ENCODE measurements at regions not wholly inside any gene's neighbourhood (a gene's known extent, or its start where the extent isn't known, plus 50 kb on each side); places are given as distances from the start of the nearest gene placed in this dataset.

- no peak for DNase-seq (ENCODE audit: low read depth, low spot score)
- no peaks in the 10 kb centered on the region for H3K9me3 ChIP-seq (ENCODE audit: low read depth, low read length)
- no peak overlapping the region for H3K9ac ChIP-seq (ENCODE audit: insufficient read length)
- TF ChIP-seq POLR2AphosphoS5 (IDR thresholded peaks at IDR 0.05; ENCODE audit: borderline replicate concordance, low read depth, low read length), result no peak
- no peaks in the 10 kb centered on the region for H3K36me3 ChIP-seq (ENCODE audit: insufficient read depth, low read length)
- H3K4me3 ChIP-seq, result no peak overlapping the region
- H3K27ac ChIP-seq, result no peak overlapping the region
Measured at GRCh38 chr2:64218137-64218802, 74.0 kb upstream of the PELI1 start.

DNA sequence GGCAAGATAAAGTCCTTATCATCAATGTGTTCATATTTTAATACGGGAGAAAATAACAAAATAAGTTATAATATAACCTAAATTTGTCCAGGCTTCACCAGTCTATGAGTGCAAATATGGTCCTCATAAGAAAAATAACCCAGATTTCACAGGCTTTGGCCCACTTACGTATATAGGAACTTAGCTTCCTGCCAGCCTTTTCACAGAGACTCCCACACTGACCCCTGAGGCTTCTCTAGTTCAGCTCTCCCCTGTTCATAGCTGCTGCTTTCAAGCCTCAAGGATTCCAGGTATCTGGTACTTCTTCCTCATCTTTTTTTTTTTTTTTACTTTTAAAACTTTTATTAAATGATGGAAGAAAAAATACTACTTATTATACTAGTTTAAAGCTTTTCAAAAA lies 74.9 kb upstream of the PELI1 start:
- Histone ChIP-seq H3K27ac (no peak overlapping the region), H3K36me3 (ENCODE audit: insufficient read depth, low read length) (no peaks in the 10 kb centered on the region), H3K9me3 (ENCODE audit: low read depth, low read length) (no peaks in the 10 kb centered on the region), H3K9ac (ENCODE audit: insufficient read length) (no peak overlapping the region), H3K4me3 (no peak overlapping the region)
- TF ChIP-seq FOXP2 (optimal IDR thresholded peaks at IDR 0.05; ENCODE audit: control extremely low read depth, extremely low read length, insufficient read depth), result no peak
- DNase-seq (ENCODE audit: low read depth, low spot score), result no peak

DNA sequence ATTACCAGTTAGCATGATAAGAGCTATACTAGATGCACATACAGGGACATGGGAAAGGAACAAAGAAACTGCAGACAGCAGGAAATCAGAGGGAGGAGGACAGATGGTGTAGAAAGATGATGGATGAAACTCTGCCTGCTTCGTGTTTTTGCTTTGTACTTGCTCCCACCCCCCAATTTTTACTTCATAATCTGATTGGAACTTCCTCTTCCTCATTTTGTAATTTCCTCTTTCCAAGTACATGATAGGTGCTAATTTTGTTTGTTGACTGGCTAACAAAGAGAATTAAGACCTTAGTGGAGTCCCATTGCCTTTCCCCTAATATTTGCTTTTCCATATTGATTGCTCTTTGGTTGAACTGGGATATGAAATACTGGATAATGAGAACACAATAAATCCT lies 76.0 kb upstream of the PELI1 start:
- H3K27ac ChIP-seq, result no peak overlapping the region
- DNase-seq (ENCODE audit: low read depth, low spot score), result no peak
- no peak overlapping the region for H3K4me3 ChIP-seq
- no peak overlapping the region for H3K9ac ChIP-seq (ENCODE audit: insufficient read length)
- no peaks in the 10 kb centered on the region for H3K36me3 ChIP-seq (ENCODE audit: insufficient read depth, low read length)
- no peak for TF ChIP-seq EZH2 (IDR thresholded peaks at IDR 0.05)
- no peak for TF ChIP-seq POLR2AphosphoS5 (IDR thresholded peaks at IDR 0.05; ENCODE audit: borderline replicate concordance, low read depth, low read length)
- no peak for TF ChIP-seq FOXP2 (optimal IDR thresholded peaks at IDR 0.05; ENCODE audit: control extremely low read depth, extremely low read length, insufficient read depth)
- H3K9me3 ChIP-seq (ENCODE audit: low read depth, low read length), result no peaks in the 10 kb centered on the region

- Histone ChIP-seq H3K9me3 (ENCODE audit: low read depth, low read length) (no peaks in the 10 kb centered on the region), H3K4me3 (peak overlapping the region; percentile 21), H3K36me3 (ENCODE audit: insufficient read depth, low read length) (no peaks in the 10 kb centered on the region), H3K27ac (peak overlapping the region; percentile 47; the same call in 1 of the 2 replicates), H3K9ac (ENCODE audit: insufficient read length) (no peak overlapping the region)
- TF ChIP-seq POLR2AphosphoS5 (IDR thresholded peaks at IDR 0.05; ENCODE audit: borderline replicate concordance, low read depth, low read length), result no peak
- TF ChIP-seq EZH2 (IDR thresholded peaks at IDR 0.05), result no peak
- TF ChIP-seq FOXP2 (optimal IDR thresholded peaks at IDR 0.05; ENCODE audit: control extremely low read depth, extremely low read length, insufficient read depth), result no peak
- no peak for DNase-seq (ENCODE audit: low read depth, low spot score)
Measured at GRCh38 chr2:64220894-64221617, 76.8 kb upstream of the PELI1 start.

DNA sequence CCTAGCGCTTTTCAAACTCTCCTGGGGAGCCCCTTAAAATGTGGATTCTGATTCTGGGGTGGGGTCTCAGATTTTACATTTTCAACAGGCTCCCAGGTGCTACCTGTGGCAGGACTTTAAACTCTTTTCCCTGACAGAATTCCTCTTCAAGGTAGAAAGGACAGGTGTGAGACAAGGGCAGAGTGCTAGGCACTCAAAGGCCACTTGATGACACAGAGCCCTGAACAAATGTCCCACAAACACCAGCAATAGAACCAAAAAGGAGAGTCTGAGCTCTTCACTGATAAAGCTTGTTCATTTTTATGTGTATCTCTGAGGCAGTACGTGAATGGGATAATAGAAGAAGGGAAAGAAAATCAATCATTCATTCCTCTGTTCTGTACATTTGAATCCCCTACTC lies 77.7 kb upstream of the PELI1 start:
- no peak overlapping the region for H3K4me3 ChIP-seq
- H3K9ac ChIP-seq (ENCODE audit: insufficient read length), result no peak overlapping the region
- no peaks in the 10 kb centered on the region for H3K36me3 ChIP-seq (ENCODE audit: insufficient read depth, low read length)
- no peak overlapping the region for H3K27ac ChIP-seq
- TF ChIP-seq POLR2AphosphoS5 (IDR thresholded peaks at IDR 0.05; ENCODE audit: borderline replicate concordance, low read depth, low read length) (no peak), EZH2 (IDR thresholded peaks at IDR 0.05) (no peak), FOXP2 (optimal IDR thresholded peaks at IDR 0.05; ENCODE audit: control extremely low read depth, extremely low read length, insufficient read depth) (no peak)
- no peaks in the 10 kb centered on the region for H3K9me3 ChIP-seq (ENCODE audit: low read depth, low read length)
- no peak for DNase-seq (ENCODE audit: low read depth, low spot score)

- TF ChIP-seq EZH2 (IDR thresholded peaks at IDR 0.05) (no peak), FOXP2 (optimal IDR thresholded peaks at IDR 0.05; ENCODE audit: control extremely low read depth, extremely low read length, insufficient read depth) (no peak), POLR2AphosphoS5 (IDR thresholded peaks at IDR 0.05; ENCODE audit: borderline replicate concordance, low read depth, low read length) (no peak)
- Histone ChIP-seq H3K9ac (ENCODE audit: insufficient read length) (no peak overlapping the region), H3K36me3 (ENCODE audit: insufficient read depth, low read length) (no peaks in the 10 kb centered on the region), H3K9me3 (ENCODE audit: low read depth, low read length) (no peaks in the 10 kb centered on the region), H3K4me3 (no peak overlapping the region), H3K27ac (no peak overlapping the region)
- no peak for DNase-seq (ENCODE audit: low read depth, low spot score)
Measured at GRCh38 chr2:64222351-64222750, 78.1 kb upstream of the PELI1 start.

DNA sequence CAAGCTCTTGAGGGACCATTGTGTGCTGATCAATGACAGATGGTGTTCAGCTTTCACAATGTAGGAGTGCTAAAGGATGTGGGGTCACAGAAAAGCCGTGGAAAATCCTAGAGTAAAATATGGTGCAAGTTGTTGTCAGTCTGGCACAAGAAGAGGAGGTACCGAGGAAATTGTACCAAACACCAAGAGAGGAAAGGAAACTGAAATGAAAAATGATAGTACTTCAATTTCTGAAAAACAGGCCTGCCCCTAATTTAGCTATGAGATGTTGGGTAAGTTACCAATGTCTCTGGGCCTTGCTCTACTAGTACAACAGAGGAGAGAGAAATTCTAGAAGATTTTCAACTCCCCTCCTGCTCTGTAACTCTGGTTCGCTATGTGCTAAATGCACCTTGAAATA lies 78.8 kb upstream of the PELI1 start:
- Histone ChIP-seq H3K9ac (ENCODE audit: insufficient read length) (no peak overlapping the region), H3K4me3 (no peak overlapping the region), H3K9me3 (ENCODE audit: low read depth, low read length) (no peaks in the 10 kb centered on the region), H3K36me3 (ENCODE audit: insufficient read depth, low read length) (no peaks in the 10 kb centered on the region), H3K27ac (no peak overlapping the region)
- DNase-seq (ENCODE audit: low read depth, low spot score), result no peak
- no peak for TF ChIP-seq EZH2 (IDR thresholded peaks at IDR 0.05)
- TF ChIP-seq FOXP2 (optimal IDR thresholded peaks at IDR 0.05; ENCODE audit: control extremely low read depth, extremely low read length, insufficient read depth), result no peak
- TF ChIP-seq POLR2AphosphoS5 (IDR thresholded peaks at IDR 0.05; ENCODE audit: borderline replicate concordance, low read depth, low read length), result no peak

- no peak for DNase-seq (ENCODE audit: low read depth, low spot score)
- no peaks in the 10 kb centered on the region for H3K36me3 ChIP-seq (ENCODE audit: insufficient read depth, low read length)
- no peaks in the 10 kb centered on the region for H3K9me3 ChIP-seq (ENCODE audit: low read depth, low read length)
- no peak overlapping the region for H3K27ac ChIP-seq
- H3K4me3 ChIP-seq, result no peak overlapping the region
- H3K9ac ChIP-seq (ENCODE audit: insufficient read length), result no peak overlapping the region
- TF ChIP-seq POLR2AphosphoS5 (IDR thresholded peaks at IDR 0.05; ENCODE audit: borderline replicate concordance, low read depth, low read length), result no peak
Measured at GRCh38 chr2:64225491-64225890, 81.3 kb upstream of the PELI1 start.

DNA sequence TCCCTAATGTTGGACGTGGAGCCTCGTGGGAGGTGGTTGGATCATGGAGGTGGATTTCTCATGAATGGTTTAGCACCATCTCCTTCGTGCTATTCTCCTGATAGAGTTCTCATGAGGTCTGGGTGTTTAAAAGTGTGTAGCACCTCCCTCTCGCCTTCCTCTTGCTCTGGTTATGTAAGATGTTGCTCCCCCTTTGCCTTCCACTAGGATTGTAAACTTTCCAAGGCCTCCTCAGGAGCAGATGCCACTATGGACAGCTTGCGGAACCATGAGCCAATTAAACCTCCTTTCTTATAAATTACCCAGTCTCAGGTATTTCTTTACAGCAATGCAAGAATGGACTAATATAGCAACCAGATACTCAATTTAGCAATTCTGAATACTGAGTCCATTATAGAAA lies 82.4 kb upstream of the PELI1 start:
- Histone ChIP-seq H3K4me3 (no peak overlapping the region), H3K9ac (ENCODE audit: insufficient read length) (no peak overlapping the region), H3K36me3 (ENCODE audit: insufficient read depth, low read length) (no peaks in the 10 kb centered on the region), H3K9me3 (ENCODE audit: low read depth, low read length) (no peaks in the 10 kb centered on the region), H3K27ac (no peak overlapping the region)
- TF ChIP-seq FOXP2 (optimal IDR thresholded peaks at IDR 0.05; ENCODE audit: control extremely low read depth, extremely low read length, insufficient read depth) (no peak), POLR2AphosphoS5 (IDR thresholded peaks at IDR 0.05; ENCODE audit: borderline replicate concordance, low read depth, low read length) (no peak), EZH2 (IDR thresholded peaks at IDR 0.05) (no peak)
- DNase-seq (ENCODE audit: low read depth, low spot score), result no peak
